RWPE2 (cell line): ENCODE measurements at regions not wholly inside any gene's neighbourhood (a gene's known extent, or its start where the extent isn't known, plus 50 kb on each side); places are given as distances from the start of the nearest gene placed in this dataset.
"Not testable (repeated sequence)": the region's sequence is repeated elsewhere in the genome, so short reads cannot be mapped to it uniquely, and the experiment has no call there.

Experiments
- ATAC-seq: fragments of 200-7000 bp; cut with Tn5 transposase; 3 replicates; pipeline ENCODE4 v1.9.1; 2021; ENCODE audit warnings: low read depth
- DNase-seq: peaks from one replicate; pipeline ENCODE4 v3.0.0-alpha.2; 2020; ENCODE audit warnings: low spot score
- H3K27ac ChIP-seq: fragments of 450-650 bp; 2 replicates; pipeline ENCODE4 v1.5.1; 2017; ENCODE audit warnings: mild to moderate bottlenecking; ENCODE audit not compliant: poor library complexity, severe bottlenecking
- H3K27me3 ChIP-seq: fragments of 250-450 bp; sonication (Bioruptor Pico); 2 replicates; pipeline ENCODE4 v1.5.1; 2021; ENCODE audit warnings: mild to moderate bottlenecking, moderate library complexity; ENCODE audit not compliant: insufficient read depth, poor library complexity, severe bottlenecking
- H3K36me3 ChIP-seq: fragments of 250-450 bp; sonication (Bioruptor Pico); 2 replicates; pipeline ENCODE4 v1.5.1; 2020; ENCODE audit warnings: low read depth, mild to moderate bottlenecking, moderate library complexity
- H3K4me1 ChIP-seq: fragments of 250-450 bp; sonication (Bioruptor Pico); 2 replicates; pipeline ENCODE4 v1.5.1; 2021; ENCODE audit warnings: mild to moderate bottlenecking, moderate library complexity; ENCODE audit not compliant: insufficient read depth, poor library complexity, severe bottlenecking
- H3K4me3 ChIP-seq: fragments of 250-450 bp; sonication (Bioruptor Pico); 2 replicates; pipeline ENCODE4 v1.5.1; 2021; ENCODE audit warnings: mild to moderate bottlenecking, moderate library complexity; ENCODE audit not compliant: severe bottlenecking
- H3K9me3 ChIP-seq: fragments of 250-450 bp; sonication (Bioruptor Pico); 2 replicates; pipeline ENCODE4 v1.5.1; 2021; ENCODE audit warnings: mild to moderate bottlenecking, moderate library complexity; ENCODE audit not compliant: severe bottlenecking
- TF ChIP-seq, protein P1 (sequence below): fragments of 450-650 bp; IDR thresholded peaks from one replicate; pipeline ENCODE4 v1.5.1; 2017; ENCODE audit warnings: mild to moderate bottlenecking, moderate library complexity; ENCODE audit not compliant: poor library complexity, severe bottlenecking

GRCh38 chr3:34078418-34078817 is 280.0 kb downstream of the PDCD6IP start:
- Histone ChIP-seq H3K4me1 (no peaks in the 10 kb centered on the region), H3K4me3 (no peak overlapping the region), H3K27ac (no peak overlapping the region), H3K27me3 (no peaks in the 10 kb centered on the region), H3K9me3 (no peaks in the 10 kb centered on the region), H3K36me3 (no peaks in the 10 kb centered on the region)
- no peak for DNase-seq
- ATAC-seq = no peak
- TF ChIP-seq, protein P1, sequence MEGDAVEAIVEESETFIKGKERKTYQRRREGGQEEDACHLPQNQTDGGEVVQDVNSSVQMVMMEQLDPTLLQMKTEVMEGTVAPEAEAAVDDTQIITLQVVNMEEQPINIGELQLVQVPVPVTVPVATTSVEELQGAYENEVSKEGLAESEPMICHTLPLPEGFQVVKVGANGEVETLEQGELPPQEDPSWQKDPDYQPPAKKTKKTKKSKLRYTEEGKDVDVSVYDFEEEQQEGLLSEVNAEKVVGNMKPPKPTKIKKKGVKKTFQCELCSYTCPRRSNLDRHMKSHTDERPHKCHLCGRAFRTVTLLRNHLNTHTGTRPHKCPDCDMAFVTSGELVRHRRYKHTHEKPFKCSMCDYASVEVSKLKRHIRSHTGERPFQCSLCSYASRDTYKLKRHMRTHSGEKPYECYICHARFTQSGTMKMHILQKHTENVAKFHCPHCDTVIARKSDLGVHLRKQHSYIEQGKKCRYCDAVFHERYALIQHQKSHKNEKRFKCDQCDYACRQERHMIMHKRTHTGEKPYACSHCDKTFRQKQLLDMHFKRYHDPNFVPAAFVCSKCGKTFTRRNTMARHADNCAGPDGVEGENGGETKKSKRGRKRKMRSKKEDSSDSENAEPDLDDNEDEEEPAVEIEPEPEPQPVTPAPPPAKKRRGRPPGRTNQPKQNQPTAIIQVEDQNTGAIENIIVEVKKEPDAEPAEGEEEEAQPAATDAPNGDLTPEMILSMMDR = no peak

GRCh38 chr3:34079849-34080248 is 281.4 kb downstream of the PDCD6IP start:
- H3K9me3 ChIP-seq, ATAC-seq, H3K4me3 ChIP-seq, H3K36me3 ChIP-seq, H3K4me1 ChIP-seq, DNase-seq, H3K27ac ChIP-seq, H3K27me3 ChIP-seq: not testable (repeated sequence)

DNA sequence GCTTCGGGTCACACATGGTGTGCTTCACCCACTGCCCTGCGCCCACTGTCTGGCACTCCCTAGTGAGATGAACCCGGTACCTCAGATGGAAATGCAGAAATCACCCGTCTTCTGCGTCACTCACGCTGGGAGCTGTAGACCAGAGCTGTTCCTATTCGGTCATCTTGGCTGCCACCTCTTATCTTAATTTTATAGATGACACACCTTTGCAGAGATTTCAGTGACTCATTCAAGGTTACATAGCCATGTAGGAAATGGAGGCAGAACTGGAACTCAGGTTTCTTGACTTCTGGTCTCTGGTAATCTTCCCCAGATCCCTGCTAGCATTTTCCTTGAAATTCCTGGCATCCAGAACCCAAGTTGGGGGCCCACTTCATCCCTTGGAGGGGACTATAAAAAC is 291.9 kb downstream of the PDCD6IP start:
- H3K36me3 ChIP-seq, H3K9me3 ChIP-seq, H3K4me1 ChIP-seq, H3K27me3 ChIP-seq, ATAC-seq, H3K27ac ChIP-seq, H3K4me3 ChIP-seq, DNase-seq: not testable (repeated sequence)

DNA sequence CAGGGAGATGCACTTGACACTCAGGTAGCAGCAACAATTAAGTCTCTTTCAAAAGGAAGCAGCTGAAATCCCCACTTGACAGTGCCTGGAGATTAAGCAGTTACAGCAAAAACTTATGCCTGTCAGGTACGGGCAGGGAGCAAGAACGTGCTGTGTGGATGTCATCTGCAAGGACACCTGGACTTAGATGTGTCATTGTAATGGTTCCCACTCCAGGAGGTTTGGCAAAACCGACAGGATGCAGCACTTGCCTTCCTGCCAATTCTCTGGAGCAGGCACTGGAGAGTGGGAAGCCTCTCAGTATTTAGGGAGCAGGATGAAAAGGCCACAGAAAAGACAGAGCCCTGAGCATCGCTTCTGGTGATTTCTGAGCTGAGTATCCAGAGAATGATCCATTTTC is 292.4 kb downstream of the PDCD6IP start:
- Histone ChIP-seq H3K4me3 (no peak overlapping the region), H3K9me3 (no peaks in the 10 kb centered on the region), H3K27me3 (no peaks in the 10 kb centered on the region), H3K36me3 (no peaks in the 10 kb centered on the region), H3K4me1 (no peaks in the 10 kb centered on the region), H3K27ac (no peak overlapping the region)
- no peak for ATAC-seq
- DNase-seq = no peak
- TF ChIP-seq, protein P1 = no peak

- not testable (repeated sequence) for H3K36me3 ChIP-seq, H3K4me3 ChIP-seq, H3K27me3 ChIP-seq, H3K9me3 ChIP-seq, DNase-seq, ATAC-seq, H3K4me1 ChIP-seq, H3K27ac ChIP-seq
These were observed 295.9 kb downstream of the PDCD6IP start for GRCh38 chr3:34094280-34094679.

GRCh38 chr3:34102288-34102687 is 303.9 kb downstream of the PDCD6IP start:
- ATAC-seq (no peak), DNase-seq (no peak)
- Histone ChIP-seq H3K27ac (no peak overlapping the region), H3K27me3 (no peaks in the 10 kb centered on the region), H3K9me3 (no peaks in the 10 kb centered on the region), H3K36me3 (no peaks in the 10 kb centered on the region), H3K4me1 (no peaks in the 10 kb centered on the region), H3K4me3 (no peak overlapping the region)
- TF ChIP-seq, protein P1 = no peak
